Epithelial cell of proximal tubule (primary cell): ENCODE measurements at regions not wholly inside any gene's neighbourhood (a gene's known extent, or its start where the extent isn't known, plus 50 kb on each side); places are given as distances from the start of the nearest gene placed in this dataset.

Experiments used
- DNase-seq: peaks from one replicate; pipeline ENCODE4 v3.0.0-alpha.2; 2011; ENCODE audit warnings: low read depth
- H3K4me3 ChIP-seq: 2 replicates; pipeline ENCODE4 v1.5.1; 2011; ENCODE audit warnings: low read depth, mild to moderate bottlenecking, low read length
- TF ChIP-seq, protein P1 (sequence below): conservative IDR thresholded peaks from 2 replicates; pipeline ENCODE4 v1.5.1; 2012; ENCODE audit warnings: low read depth, mild to moderate bottlenecking, low read length

DNA sequence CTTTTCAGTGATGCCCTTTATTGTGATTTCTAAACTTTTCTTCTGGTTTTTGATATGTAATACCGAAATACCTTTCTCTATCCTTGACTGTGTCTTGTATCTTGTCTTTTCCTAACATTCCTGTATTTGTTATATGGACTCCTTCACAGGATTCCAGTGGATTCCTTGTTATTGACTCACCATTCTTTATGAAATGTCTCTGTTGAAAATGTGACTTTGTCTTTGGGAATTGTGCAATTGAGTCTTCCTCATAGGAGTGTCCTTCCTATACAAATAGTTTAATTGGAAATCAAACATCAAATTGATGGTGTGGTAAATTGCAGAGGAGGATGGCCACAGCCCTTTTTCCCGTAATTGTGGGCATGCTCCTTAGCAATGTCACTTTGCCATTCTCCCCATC lies 296.6 kb upstream of the KITLG start:
- TF ChIP-seq, protein P1, sequence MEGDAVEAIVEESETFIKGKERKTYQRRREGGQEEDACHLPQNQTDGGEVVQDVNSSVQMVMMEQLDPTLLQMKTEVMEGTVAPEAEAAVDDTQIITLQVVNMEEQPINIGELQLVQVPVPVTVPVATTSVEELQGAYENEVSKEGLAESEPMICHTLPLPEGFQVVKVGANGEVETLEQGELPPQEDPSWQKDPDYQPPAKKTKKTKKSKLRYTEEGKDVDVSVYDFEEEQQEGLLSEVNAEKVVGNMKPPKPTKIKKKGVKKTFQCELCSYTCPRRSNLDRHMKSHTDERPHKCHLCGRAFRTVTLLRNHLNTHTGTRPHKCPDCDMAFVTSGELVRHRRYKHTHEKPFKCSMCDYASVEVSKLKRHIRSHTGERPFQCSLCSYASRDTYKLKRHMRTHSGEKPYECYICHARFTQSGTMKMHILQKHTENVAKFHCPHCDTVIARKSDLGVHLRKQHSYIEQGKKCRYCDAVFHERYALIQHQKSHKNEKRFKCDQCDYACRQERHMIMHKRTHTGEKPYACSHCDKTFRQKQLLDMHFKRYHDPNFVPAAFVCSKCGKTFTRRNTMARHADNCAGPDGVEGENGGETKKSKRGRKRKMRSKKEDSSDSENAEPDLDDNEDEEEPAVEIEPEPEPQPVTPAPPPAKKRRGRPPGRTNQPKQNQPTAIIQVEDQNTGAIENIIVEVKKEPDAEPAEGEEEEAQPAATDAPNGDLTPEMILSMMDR = no peak
- H3K4me3 ChIP-seq = no peak overlapping the region
- DNase-seq = no peak

DNA sequence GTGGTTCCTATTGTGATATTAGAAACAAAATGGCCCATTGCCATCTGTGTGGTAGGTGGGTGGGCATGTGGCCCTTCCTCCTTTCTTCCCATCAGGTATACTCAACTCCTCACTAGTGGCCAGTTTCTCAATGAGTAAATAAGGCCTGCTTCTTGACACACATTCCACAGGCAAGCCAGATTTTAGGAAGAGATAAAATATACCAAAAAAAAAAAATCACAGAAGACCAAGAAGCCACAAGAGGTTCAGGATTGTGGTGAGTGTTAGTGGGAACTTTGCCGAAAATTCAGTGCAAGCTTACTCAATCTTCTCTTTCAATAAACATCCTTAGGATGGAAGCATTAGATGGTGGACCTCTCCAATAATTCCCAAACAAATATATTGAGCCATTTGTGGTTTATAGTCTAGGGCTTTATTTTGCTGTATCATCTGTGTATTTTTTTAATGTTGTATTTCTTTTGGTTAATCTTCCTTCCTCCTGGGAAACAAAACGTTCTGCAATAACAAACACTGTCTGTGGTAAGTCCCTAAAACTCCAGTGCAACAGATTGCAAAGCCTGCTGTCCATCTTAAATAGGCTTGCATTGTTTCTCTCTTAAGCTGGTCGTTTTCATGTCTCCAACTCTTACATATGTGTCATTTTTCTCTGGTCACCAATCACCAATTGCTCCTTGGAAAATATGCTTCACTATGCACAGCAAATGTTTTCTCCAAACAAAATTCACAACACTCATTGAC lies 289.9 kb upstream of the KITLG start:
- no peak for DNase-seq
- TF ChIP-seq, protein P1 = no peak
- H3K4me3 ChIP-seq = no peak overlapping the region

DNA sequence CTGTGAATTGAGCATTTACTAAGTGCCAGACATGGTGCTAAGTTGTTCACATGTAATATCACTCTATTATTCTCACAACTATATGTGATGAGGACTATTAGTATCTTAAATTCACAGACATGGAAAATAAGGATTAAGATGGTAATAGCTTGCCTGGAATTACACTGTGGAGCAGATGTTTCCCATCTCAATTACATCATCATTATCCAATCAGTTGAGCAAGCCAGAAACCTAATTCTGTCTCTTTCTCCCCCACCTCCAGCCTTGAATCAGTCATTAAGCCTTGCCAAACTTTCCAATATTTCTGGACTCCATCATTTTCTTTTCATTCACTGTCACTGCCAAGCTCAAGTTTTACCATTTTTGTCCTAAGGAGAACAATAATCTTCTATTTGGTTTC lies 287.8 kb upstream of the KITLG start:
- no peak for DNase-seq
- H3K4me3 ChIP-seq = no peak overlapping the region
- TF ChIP-seq, protein P1 = no peak

DNA sequence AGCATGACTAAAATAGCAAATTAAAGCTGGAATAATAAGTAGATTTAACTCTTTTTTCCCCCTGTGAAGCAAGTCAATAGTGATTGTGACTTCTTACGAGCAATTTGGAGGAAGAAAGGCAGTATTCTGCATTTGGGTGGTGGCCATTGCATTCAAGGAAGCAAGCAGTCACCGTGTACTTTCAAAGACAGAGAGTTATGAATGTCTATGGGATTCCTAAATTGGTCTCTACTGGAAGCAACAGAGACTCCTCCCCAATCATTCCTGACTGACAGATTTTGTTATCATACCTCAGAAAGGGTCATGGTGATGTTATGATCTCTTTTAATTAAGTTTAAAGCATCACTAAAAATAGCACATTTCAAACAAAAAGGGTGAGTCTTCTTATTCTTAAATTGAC lies 287.2 kb upstream of the KITLG start:
- DNase-seq = no peak
- H3K4me3 ChIP-seq = no peak overlapping the region
- TF ChIP-seq, protein P1 = no peak

DNA sequence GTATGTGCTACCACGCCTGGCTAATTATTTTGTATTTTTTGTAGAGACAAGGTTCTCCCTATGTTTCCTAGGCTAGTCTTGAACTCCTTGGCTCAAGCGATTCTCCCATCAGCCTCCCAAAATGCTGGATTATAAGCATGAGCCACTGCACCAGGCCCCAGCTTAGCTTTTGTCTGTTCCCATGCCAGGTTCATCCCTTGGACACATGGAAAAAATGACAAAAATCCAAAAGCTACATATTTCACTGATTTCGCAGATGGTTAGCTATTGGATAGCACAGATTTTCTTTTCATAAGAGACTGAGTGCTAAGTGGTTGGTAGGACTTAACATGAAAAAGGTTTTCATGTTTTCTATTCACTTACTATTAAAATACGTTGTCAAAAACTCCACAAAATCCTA lies 286.6 kb upstream of the KITLG start:
- H3K4me3 ChIP-seq = no peak overlapping the region
- DNase-seq = no peak

DNA sequence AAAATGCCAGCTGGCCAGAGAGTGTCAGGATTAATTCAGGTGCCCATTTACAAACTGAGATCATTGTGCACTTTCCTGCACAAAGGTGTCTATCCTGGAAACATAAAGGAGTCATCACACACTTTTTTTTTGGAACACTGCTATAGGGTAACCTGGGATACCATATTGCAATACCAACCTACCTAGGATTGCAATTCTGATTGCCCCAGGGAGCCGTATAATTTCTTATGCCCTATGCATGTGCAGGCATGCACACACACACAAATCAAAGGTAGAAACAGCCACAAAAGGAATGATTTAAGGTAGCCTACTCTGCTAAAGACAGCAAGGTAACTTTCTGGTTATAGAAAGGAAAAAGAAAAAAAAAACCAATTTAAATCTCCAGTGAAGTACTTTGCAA lies 285.3 kb upstream of the KITLG start:
- H3K4me3 ChIP-seq = no peak overlapping the region
- no peak for DNase-seq

More for the DNA sequence above, 286.6 kb upstream of the KITLG start:
- TF ChIP-seq, protein P1 = no peak

More for the DNA sequence above, 285.3 kb upstream of the KITLG start:
- TF ChIP-seq, protein P1 = no peak
